Umbilical cord (tissue), 1 donor: ENCODE measurements at regions not wholly inside any gene's neighbourhood (a gene's known extent, or its start where the extent isn't known, plus 50 kb on each side); places are given as distances from the start of the nearest gene placed in this dataset.

Experiments
- DNase-seq: peaks from one replicate; pipeline ENCODE4 v3.0.0-alpha.2; 2015; ENCODE audit warnings: low spot score

GRCh38 chr6:170136541-170137175, 154.2 kb downstream of the DLL1 start:
- no peak for DNase-seq

GRCh38 chr6:170135821-170136471, 154.9 kb downstream of the DLL1 start:
- no peak for DNase-seq

GRCh38 chr6:170135461-170135820, 155.4 kb downstream of the DLL1 start:
- DNase-seq = no peak

GRCh38 chr6:170134471-170135440, 156.1 kb downstream of the DLL1 start:
- no peak for DNase-seq

- no peak for DNase-seq
Measured at GRCh38 chr6:170134031-170134470, 156.8 kb downstream of the DLL1 start.

GRCh38 chr6:170132561-170132991, 158.3 kb downstream of the DLL1 start:
- no peak for DNase-seq

- DNase-seq = no peak
Measured at GRCh38 chr6:170132011-170132521, 158.8 kb downstream of the DLL1 start.

GRCh38 chr6:170131351-170131750, 159.5 kb downstream of the DLL1 start:
- no peak for DNase-seq

- no peak for DNase-seq
Measured at GRCh38 chr6:170130771-170131241, 160.1 kb downstream of the DLL1 start.

GRCh38 chr6:170130201-170130621, 160.7 kb downstream of the DLL1 start:
- no peak for DNase-seq

GRCh38 chr6:170129691-170130171, 161.1 kb downstream of the DLL1 start:
- DNase-seq = peak; percentile 55

GRCh38 chr6:170128811-170129681, 161.8 kb downstream of the DLL1 start:
- no peak for DNase-seq

- DNase-seq = no peak
Measured at GRCh38 chr6:170128346-170128745, 162.5 kb downstream of the DLL1 start.

GRCh38 chr6:170127151-170127550, 163.7 kb downstream of the DLL1 start:
- no peak for DNase-seq

GRCh38 chr6:170125456-170126300, 165.2 kb downstream of the DLL1 start:
- DNase-seq = no peak

- DNase-seq = peak; percentile 34
Measured at GRCh38 chr6:170124836-170125235, 166.0 kb downstream of the DLL1 start.

GRCh38 chr6:170124150-170124549, 166.7 kb downstream of the DLL1 start:
- DNase-seq = no peak

GRCh38 chr6:170122651-170123050, 168.2 kb downstream of the DLL1 start:
- no peak for DNase-seq

GRCh38 chr6:170117111-170117972, 173.5 kb downstream of the DLL1 start:
- DNase-seq = no peak
